NCI-H1694 (cell line): ENCODE measurements at regions not wholly inside any gene's neighbourhood (a gene's known extent, or its start where the extent isn't known, plus 50 kb on each side); places are given as distances from the start of the nearest gene placed in this dataset.
"Not testable (repeated sequence)": the region's sequence is repeated elsewhere in the genome, so short reads cannot be mapped to it uniquely, and the experiment has no call there.

Source experiments
- DNase-seq: peaks from one replicate; lab custom pipeline; 2025; lab: John Stamatoyannopoulos, UW

GRCh38 chr1:120941066-120941465, 51.5 kb downstream of the PPIAL4A start:
- DNase-seq, result not testable (repeated sequence)

- DNase-seq, result not testable (repeated sequence)
Observed at GRCh38 chr1:120941836-120942217, 52.3 kb downstream of the PPIAL4A start.

GRCh38 chr1:120942218-120942944, 52.8 kb downstream of the PPIAL4A start:
- not testable (repeated sequence) for DNase-seq

GRCh38 chr1:120942945-120943319, 53.4 kb downstream of the PPIAL4A start:
- not testable (repeated sequence) for DNase-seq

GRCh38 chr1:120944691-120945090, 55.1 kb downstream of the PPIAL4A start:
- not testable (repeated sequence) for DNase-seq

GRCh38 chr1:120945122-120945521, 55.6 kb downstream of the PPIAL4A start:
- not testable (repeated sequence) for DNase-seq

- DNase-seq, result not testable (repeated sequence)
Observed at GRCh38 chr1:120947114-120947513, 57.5 kb downstream of the PPIAL4A start.

- not testable (repeated sequence) for DNase-seq
Observed at GRCh38 chr1:120949724-120950123, 60.2 kb downstream of the PPIAL4A start.

- not testable (repeated sequence) for DNase-seq
Observed at GRCh38 chr1:120950633-120951032, 61.1 kb downstream of the PPIAL4A start.

GRCh38 chr1:120951100-120951499, 61.5 kb downstream of the PPIAL4A start:
- not testable (repeated sequence) for DNase-seq

- not testable (repeated sequence) for DNase-seq
Observed at GRCh38 chr1:120952207-120952870, 62.8 kb downstream of the PPIAL4A start.

GRCh38 chr1:120952871-120953265, 63.3 kb downstream of the PPIAL4A start:
- not testable (repeated sequence) for DNase-seq

GRCh38 chr1:120954736-120955135, 65.2 kb downstream of the PPIAL4A start:
- no peak for DNase-seq

- not testable (repeated sequence) for DNase-seq
Observed at GRCh38 chr1:120955961-120956360, 66.4 kb downstream of the PPIAL4A start.

- DNase-seq, result not testable (repeated sequence)
Observed at GRCh38 chr1:120966018-120966417, 76.4 kb downstream of the PPIAL4A start.

- DNase-seq, result not testable (repeated sequence)
Observed at GRCh38 chr1:120972863-120973262, 83.3 kb downstream of the PPIAL4A start.

GRCh38 chr1:120973836-120974235, 84.3 kb downstream of the PPIAL4A start:
- not testable (repeated sequence) for DNase-seq

GRCh38 chr1:120977279-120977678, 87.7 kb downstream of the PPIAL4A start:
- not testable (repeated sequence) for DNase-seq

GRCh38 chr1:120981489-120982094, 92.0 kb downstream of the PPIAL4A start:
- not testable (repeated sequence) for DNase-seq

GRCh38 chr1:120994614-120995013, 105.0 kb downstream of the PPIAL4A start:
- not testable (repeated sequence) for DNase-seq

GRCh38 chr1:120995025-120995424, 105.5 kb downstream of the PPIAL4A start:
- DNase-seq, result not testable (repeated sequence)

GRCh38 chr1:121001090-121001726, 111.6 kb downstream of the PPIAL4A start:
- DNase-seq, result not testable (repeated sequence)
